ENCODE measurements at regions not wholly inside any gene's neighbourhood (a gene's known extent, or its start where the extent isn't known, plus 50 kb on each side); places are given as distances from the start of the nearest gene placed in this dataset.

DNA sequence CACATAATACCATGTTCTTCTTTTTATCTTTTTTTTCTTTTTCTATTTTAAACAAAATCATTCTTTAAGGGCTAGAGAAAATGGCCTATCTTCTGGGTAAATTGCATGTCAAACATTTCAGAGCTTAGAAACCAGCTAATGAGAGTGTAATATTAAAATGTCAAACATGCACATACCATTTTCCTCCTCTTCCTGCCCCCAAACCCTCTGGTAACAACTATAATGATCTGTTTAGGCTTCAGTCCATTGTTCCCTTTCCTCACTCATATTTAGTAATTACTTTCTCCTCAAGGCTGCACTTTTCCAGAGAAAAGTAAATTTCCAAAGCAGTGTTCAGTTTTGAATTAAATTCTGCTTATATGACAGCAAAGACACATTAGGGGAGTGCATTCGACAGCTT is 224.3 kb upstream of the ROBO2 start:
- Histone ChIP-seq H3K4me1 (no peaks in the 10 kb centered on the region), H3K9me3 (no peaks in the 10 kb centered on the region), H3K27me3 (no peaks in the 10 kb centered on the region), H3K36me3 (no peaks in the 10 kb centered on the region), H3K27ac (no peak overlapping the region), H3K4me3 (no peak overlapping the region)
- DNase-seq (ENCODE audit: low spot score in 2 of 2), result no peak
- intact Hi-C loops (cut with DNase I; ENCODE audit: low total_unique reads), result no loop called here
- no peak for TF ChIP-seq POLR2A (IDR thresholded peaks at IDR 0.05)
- TF ChIP-seq, protein P1, sequence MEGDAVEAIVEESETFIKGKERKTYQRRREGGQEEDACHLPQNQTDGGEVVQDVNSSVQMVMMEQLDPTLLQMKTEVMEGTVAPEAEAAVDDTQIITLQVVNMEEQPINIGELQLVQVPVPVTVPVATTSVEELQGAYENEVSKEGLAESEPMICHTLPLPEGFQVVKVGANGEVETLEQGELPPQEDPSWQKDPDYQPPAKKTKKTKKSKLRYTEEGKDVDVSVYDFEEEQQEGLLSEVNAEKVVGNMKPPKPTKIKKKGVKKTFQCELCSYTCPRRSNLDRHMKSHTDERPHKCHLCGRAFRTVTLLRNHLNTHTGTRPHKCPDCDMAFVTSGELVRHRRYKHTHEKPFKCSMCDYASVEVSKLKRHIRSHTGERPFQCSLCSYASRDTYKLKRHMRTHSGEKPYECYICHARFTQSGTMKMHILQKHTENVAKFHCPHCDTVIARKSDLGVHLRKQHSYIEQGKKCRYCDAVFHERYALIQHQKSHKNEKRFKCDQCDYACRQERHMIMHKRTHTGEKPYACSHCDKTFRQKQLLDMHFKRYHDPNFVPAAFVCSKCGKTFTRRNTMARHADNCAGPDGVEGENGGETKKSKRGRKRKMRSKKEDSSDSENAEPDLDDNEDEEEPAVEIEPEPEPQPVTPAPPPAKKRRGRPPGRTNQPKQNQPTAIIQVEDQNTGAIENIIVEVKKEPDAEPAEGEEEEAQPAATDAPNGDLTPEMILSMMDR (IDR thresholded peaks at IDR 0.05), result no peak
- no peak for TF ChIP-seq POLR2AphosphoS5 (IDR thresholded peaks at IDR 0.05)

DNA sequence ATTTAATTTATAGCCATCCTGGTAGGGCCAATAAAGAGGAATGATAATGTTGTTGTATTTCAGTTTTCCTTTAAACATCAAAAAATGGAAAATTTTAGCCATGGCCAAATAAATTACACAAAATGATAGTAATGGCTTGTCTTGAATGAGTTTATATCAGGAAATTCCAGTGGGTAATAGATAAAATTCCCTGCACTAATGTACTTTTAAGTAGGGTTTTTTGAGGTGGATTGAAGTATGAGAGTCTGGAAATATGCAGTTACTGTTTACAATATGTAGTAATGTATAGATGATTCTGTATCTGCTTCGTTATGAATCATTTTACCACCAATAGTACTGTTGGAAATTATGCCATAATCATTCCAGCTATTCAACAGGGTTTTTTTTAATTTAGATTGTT is 219.4 kb upstream of the ROBO2 start:
- TF ChIP-seq POLR2AphosphoS5 (IDR thresholded peaks at IDR 0.05) (no peak), POLR2A (IDR thresholded peaks at IDR 0.05) (no peak)
- TF ChIP-seq, protein P1 (IDR thresholded peaks at IDR 0.05), result no peak
- Histone ChIP-seq H3K27ac (no peak overlapping the region), H3K4me1 (no peaks in the 10 kb centered on the region), H3K36me3 (no peaks in the 10 kb centered on the region), H3K9me3 (no peaks in the 10 kb centered on the region), H3K4me3 (no peak overlapping the region), H3K27me3 (no peaks in the 10 kb centered on the region)
- intact Hi-C loops (cut with DNase I; ENCODE audit: low total_unique reads), result no loop called here
- DNase-seq (ENCODE audit: low spot score in 2 of 2), result no peak

- Histone ChIP-seq H3K4me1 (no peaks in the 10 kb centered on the region), H3K27ac (no peak overlapping the region), H3K36me3 (no peaks in the 10 kb centered on the region), H3K4me3 (no peak overlapping the region), H3K27me3 (no peaks in the 10 kb centered on the region), H3K9me3 (no peaks in the 10 kb centered on the region)
- TF ChIP-seq POLR2A (IDR thresholded peaks at IDR 0.05) (no peak), POLR2AphosphoS5 (IDR thresholded peaks at IDR 0.05) (no peak)
- TF ChIP-seq, protein P1 (IDR thresholded peaks at IDR 0.05), result no peak
- DNase-seq (ENCODE audit: low spot score in 2 of 2), result no peak
- intact Hi-C loops (cut with DNase I; ENCODE audit: low total_unique reads), result no loop called here
These were observed 215.2 kb upstream of the ROBO2 start for GRCh38 chr3:76824658-76825240.

DNA sequence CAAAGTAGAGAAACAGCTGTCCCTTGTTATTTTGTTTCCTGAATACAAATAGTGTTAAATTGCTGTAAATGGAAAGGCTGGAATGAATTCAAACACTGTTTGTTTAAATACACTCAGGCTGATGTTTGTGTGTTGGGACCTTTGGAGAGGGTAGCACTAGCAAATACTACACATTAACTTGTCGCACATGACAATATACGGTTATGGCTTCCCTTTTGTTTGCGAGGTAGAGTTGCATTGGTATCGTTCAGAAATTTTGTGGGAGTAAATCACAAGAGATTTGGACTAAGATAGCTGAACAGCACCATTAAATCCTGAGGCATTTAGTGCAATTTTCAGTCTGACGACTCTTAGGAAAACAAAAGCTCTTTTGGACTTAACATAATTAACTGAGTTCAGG is 213.0 kb upstream of the ROBO2 start:
- H3K4me1 ChIP-seq, result no peaks in the 10 kb centered on the region
- H3K36me3 ChIP-seq, result no peaks in the 10 kb centered on the region
- no peak overlapping the region for H3K27ac ChIP-seq
- H3K9me3 ChIP-seq, result no peaks in the 10 kb centered on the region
- H3K4me3 ChIP-seq, result no peak overlapping the region
- intact Hi-C loops (cut with DNase I; ENCODE audit: low total_unique reads), result no loop called here
- TF ChIP-seq, protein P1 (IDR thresholded peaks at IDR 0.05), result no peak
- TF ChIP-seq POLR2AphosphoS5 (IDR thresholded peaks at IDR 0.05) (no peak), POLR2A (IDR thresholded peaks at IDR 0.05) (no peak)
- H3K27me3 ChIP-seq, result no peaks in the 10 kb centered on the region
- no peak for DNase-seq (ENCODE audit: low spot score in 2 of 2)

- no peaks in the 10 kb centered on the region for H3K36me3 ChIP-seq
- no peaks in the 10 kb centered on the region for H3K4me1 ChIP-seq
- TF ChIP-seq POLR2A (IDR thresholded peaks at IDR 0.05) (no peak), POLR2AphosphoS5 (IDR thresholded peaks at IDR 0.05) (no peak)
- TF ChIP-seq, protein P1 (IDR thresholded peaks at IDR 0.05), result no peak
- no peak overlapping the region for H3K27ac ChIP-seq
- intact Hi-C loops (cut with DNase I; ENCODE audit: low total_unique reads), result no loop called here
- H3K4me3 ChIP-seq, result no peak overlapping the region
- no peaks in the 10 kb centered on the region for H3K9me3 ChIP-seq
- H3K27me3 ChIP-seq, result no peaks in the 10 kb centered on the region
- DNase-seq (ENCODE audit: low spot score in 2 of 2), result no peak
These were observed 212.1 kb upstream of the ROBO2 start for GRCh38 chr3:76827701-76828226.

All from breast epithelium (tissue), 4 donors.